Mucosa of descending colon (tissue), 3 donors: ENCODE measurements at regions not wholly inside any gene's neighbourhood (a gene's known extent, or its start where the extent isn't known, plus 50 kb on each side); places are given as distances from the start of the nearest gene placed in this dataset.

Experiments
- ATAC-seq: fragments of 200-7000 bp; cut with Tn5 transposase; one replicate; pipeline ENCODE4 v1.9.1; 2020; ENCODE audit warnings: mild to moderate bottlenecking, moderate library complexity
- DNase-seq, 3 donors: peaks; one replicate each; pipeline ENCODE4 v3.0.0-alpha.2; 2020
- H3K36me3 ChIP-seq: fragments of 200-600 bp; one replicate; pipeline ENCODE4 v1.8.0; 2021; ENCODE audit warnings: low read depth, mild to moderate bottlenecking
- H3K4me1 ChIP-seq: fragments of 200-600 bp; one replicate; pipeline ENCODE4 v1.8.0; 2021; ENCODE audit warnings: low read depth, mild to moderate bottlenecking
- H3K4me3 ChIP-seq: fragments of 200-600 bp; one replicate; pipeline ENCODE4 v1.8.0; 2021; ENCODE audit warnings: mild to moderate bottlenecking
- H3K9me3 ChIP-seq: fragments of 200-600 bp; one replicate; pipeline ENCODE4 v1.8.0; 2021; ENCODE audit warnings: mild to moderate bottlenecking
- intact Hi-C, 2 donors: fragments of 100-400 bp; cut with DNase I in 1 of 2; cut with micrococcal nuclease in 1 of 2; formaldehyde crosslinking; loops; one replicate each; pipeline versions ENCODE4 v1.11.0 to v1.11.1; 2022; cut with DNase I, micrococcal nuclease
- TF ChIP-seq, protein P1 (sequence below): fragments of 200-600 bp; IDR thresholded peaks from one replicate; pipeline ENCODE4 v1.8.0; 2022; ENCODE audit warnings: antibody characterized with exemption, mild to moderate bottlenecking
- donor health status: DM: no; HTN: no; CAD: no; lungs with moderate emphysema.
- donor health status: DM: no; HTN: no; CAD: no.
- donor health status: DM: no; HTN: yes; CAD: no.

DNA sequence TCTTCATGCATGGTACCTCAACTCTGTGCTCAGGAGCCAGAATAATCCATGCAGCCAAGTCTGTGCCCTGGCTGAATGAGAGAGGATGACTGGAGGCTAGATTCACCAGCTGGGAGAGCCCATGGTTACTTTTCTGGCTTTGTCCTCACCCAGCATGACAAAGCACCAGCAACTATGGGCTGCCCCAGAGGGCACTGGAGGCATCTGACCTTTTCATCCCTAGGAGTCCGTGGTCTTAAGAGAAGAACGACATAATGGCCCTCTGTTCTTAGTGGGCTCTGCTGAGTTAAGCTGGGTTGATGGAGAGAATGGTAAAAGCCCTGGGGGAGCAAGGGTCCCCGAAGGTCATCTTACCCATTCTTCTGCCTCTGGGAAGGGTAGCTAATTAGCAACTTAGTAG, 54.6 kb upstream of the TNP1 start:
- TF ChIP-seq, protein P1, sequence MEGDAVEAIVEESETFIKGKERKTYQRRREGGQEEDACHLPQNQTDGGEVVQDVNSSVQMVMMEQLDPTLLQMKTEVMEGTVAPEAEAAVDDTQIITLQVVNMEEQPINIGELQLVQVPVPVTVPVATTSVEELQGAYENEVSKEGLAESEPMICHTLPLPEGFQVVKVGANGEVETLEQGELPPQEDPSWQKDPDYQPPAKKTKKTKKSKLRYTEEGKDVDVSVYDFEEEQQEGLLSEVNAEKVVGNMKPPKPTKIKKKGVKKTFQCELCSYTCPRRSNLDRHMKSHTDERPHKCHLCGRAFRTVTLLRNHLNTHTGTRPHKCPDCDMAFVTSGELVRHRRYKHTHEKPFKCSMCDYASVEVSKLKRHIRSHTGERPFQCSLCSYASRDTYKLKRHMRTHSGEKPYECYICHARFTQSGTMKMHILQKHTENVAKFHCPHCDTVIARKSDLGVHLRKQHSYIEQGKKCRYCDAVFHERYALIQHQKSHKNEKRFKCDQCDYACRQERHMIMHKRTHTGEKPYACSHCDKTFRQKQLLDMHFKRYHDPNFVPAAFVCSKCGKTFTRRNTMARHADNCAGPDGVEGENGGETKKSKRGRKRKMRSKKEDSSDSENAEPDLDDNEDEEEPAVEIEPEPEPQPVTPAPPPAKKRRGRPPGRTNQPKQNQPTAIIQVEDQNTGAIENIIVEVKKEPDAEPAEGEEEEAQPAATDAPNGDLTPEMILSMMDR, result no peak
- H3K4me1 ChIP-seq, result no peaks in the 10 kb centered on the region
- no peak for ATAC-seq
- no peaks in the 10 kb centered on the region for H3K9me3 ChIP-seq
- intact Hi-C loops, result no loop called here
- no peak for DNase-seq
- no peaks in the 10 kb centered on the region for H3K36me3 ChIP-seq
- H3K4me3 ChIP-seq, result no peak overlapping the region

DNA sequence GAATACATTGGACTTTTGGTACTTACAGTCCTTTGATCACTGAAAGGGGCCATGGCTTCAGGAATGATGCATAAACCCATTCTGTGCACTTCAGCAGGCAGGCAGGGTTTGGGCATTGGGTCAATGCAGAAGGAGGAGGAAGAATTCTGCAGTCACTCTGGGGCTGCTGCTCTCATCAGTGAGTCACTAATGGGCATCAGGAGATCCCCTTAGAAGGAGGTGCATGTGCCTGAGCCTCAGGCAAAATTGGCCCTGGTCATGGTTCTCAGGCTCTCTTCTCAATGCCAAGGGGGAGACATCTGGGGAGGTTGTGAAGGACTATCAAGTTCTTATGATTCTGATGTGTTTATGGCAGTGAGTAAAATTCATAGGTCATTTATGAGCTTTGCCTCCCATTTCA, 52.0 kb upstream of the TNP1 start:
- intact Hi-C loops, result no loop called here
- Histone ChIP-seq H3K9me3 (no peaks in the 10 kb centered on the region), H3K4me3 (no peak overlapping the region), H3K36me3 (no peaks in the 10 kb centered on the region), H3K4me1 (no peaks in the 10 kb centered on the region)
- TF ChIP-seq, protein P1, result no peak
- no peak for DNase-seq
- ATAC-seq, result no peak

DNA sequence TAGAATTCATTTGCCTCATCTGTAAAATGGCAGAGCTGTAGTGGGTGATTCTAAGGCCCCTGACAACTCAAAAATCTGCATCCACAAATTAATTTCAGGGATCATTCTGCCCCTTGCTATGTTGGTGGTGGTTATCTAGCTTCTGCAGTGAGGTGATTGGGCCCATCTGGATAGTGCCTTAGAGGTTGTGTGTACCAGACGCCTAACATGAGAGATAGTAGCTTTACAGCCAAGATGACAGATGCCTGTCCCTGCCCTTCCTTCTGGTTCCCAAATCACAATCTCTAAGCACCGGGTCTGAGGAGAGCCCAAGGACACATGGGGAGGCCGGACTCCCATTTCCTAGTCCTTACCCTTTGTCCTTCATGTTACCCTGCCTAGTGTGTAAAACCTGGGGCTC, 51.1 kb upstream of the TNP1 start:
- DNase-seq (no peak), ATAC-seq (no peak)
- Histone ChIP-seq H3K4me3 (no peak overlapping the region), H3K4me1 (no peaks in the 10 kb centered on the region), H3K9me3 (no peaks in the 10 kb centered on the region), H3K36me3 (no peaks in the 10 kb centered on the region)
- intact Hi-C loops, result no loop called here
- TF ChIP-seq, protein P1, result no peak

DNA sequence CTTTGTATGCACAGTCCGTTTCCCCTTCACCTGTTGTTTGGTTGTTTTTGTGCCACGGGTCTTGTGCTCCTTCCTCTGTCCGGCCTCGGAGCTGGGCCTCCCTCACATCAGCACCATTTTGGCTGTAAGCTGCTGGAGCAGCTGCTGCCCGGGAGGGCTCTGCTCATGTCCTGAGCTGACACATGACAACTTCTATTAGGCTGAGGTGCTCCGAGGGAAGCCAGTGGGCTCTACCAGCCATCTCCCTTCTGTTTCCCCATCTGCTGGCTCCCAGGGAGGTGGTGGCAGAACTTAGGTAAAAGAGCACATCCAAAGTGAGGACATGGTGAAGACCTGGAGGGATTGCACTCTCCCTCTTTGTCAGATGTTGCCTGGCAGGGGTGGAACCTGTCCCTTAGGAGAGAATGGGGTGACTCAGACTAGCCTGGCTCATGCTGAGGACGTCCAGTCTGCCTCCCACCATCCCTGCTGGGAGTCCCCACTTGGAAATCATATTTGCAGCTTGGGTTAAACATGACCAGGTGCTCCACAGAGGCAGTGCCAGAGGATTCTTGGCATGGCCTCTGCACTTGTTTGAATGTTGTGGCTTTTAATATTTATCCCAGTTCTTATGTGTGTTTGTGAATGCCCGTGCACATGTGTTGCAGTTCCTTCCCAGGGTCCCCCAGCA, 49.8 kb upstream of the TNP1 start:
- Histone ChIP-seq H3K36me3 (no peaks in the 10 kb centered on the region), H3K4me3 (no peak overlapping the region), H3K9me3 (no peaks in the 10 kb centered on the region), H3K4me1 (no peaks in the 10 kb centered on the region)
- intact Hi-C loops, result no loop called here
- TF ChIP-seq, protein P1, result no peak
- ATAC-seq, result no peak
- DNase-seq, result no peak
